ENCODE measurements at regions not wholly inside any gene's neighbourhood (a gene's known extent, or its start where the extent isn't known, plus 50 kb on each side); places are given as distances from the start of the nearest gene placed in this dataset.

GRCh38 chr3:87148020-87148419, 79.1 kb upstream of the CHMP2B start:
- Histone ChIP-seq H3K9me3 (no peaks in the 10 kb centered on the region), H3K27me3 (no peaks in the 10 kb centered on the region), H3K27ac (no peak overlapping the region), H3K36me3 (no peaks in the 10 kb centered on the region), H3K4me1 (no peaks in the 10 kb centered on the region), H3K4me3 (no peak overlapping the region)
- ATAC-seq (no peak), DNase-seq (no peak)
- TF ChIP-seq CTCF (IDR thresholded peaks at IDR 0.05 in 4 of 5, conservative IDR thresholded peaks at IDR 0.05 in 1 of 5) (no peak), POLR2A (IDR thresholded peaks at IDR 0.05) (no peak)
- in situ Hi-C loops (cut with MboI; ENCODE audit: low sequenced_read_pairs in 4 of 4): no loop called here
- intact Hi-C loops (cut with DNase I; ENCODE audit: low total_unique reads): no loop called here

- DNase-seq: no peak
- Histone ChIP-seq H3K27ac (no peak overlapping the region), H3K36me3 (no peaks in the 10 kb centered on the region), H3K4me1 (no peaks in the 10 kb centered on the region), H3K9me3 (no peaks in the 10 kb centered on the region), H3K27me3 (no peaks in the 10 kb centered on the region), H3K4me3 (no peak overlapping the region)
- ATAC-seq: no peak
- TF ChIP-seq POLR2A (IDR thresholded peaks at IDR 0.05) (no peak), CTCF (IDR thresholded peaks at IDR 0.05 in 4 of 5, conservative IDR thresholded peaks at IDR 0.05 in 1 of 5) (no peak)
- in situ Hi-C loops (cut with MboI; ENCODE audit: low sequenced_read_pairs in 4 of 4) (no loop called here), intact Hi-C loops (cut with DNase I; ENCODE audit: low total_unique reads) (no loop called here)
Measured at GRCh38 chr3:87147562-87147961, 79.5 kb upstream of the CHMP2B start.

- no peak for TF ChIP-seq CTCF (IDR thresholded peaks at IDR 0.05 in 4 of 5, conservative IDR thresholded peaks at IDR 0.05 in 1 of 5)
- no peak for TF ChIP-seq POLR2A (IDR thresholded peaks at IDR 0.05)
- no peak for DNase-seq
- intact Hi-C loops (cut with DNase I; ENCODE audit: low total_unique reads) (no loop called here), in situ Hi-C loops (cut with MboI; ENCODE audit: low sequenced_read_pairs in 4 of 4) (no loop called here)
- H3K27ac ChIP-seq: no peak overlapping the region
- H3K4me1 ChIP-seq: no peaks in the 10 kb centered on the region
- H3K9me3 ChIP-seq: no peaks in the 10 kb centered on the region
- H3K4me3 ChIP-seq: no peak overlapping the region
- no peaks in the 10 kb centered on the region for H3K27me3 ChIP-seq
- H3K36me3 ChIP-seq: no peaks in the 10 kb centered on the region
- no peak for ATAC-seq
Measured at GRCh38 chr3:87145553-87145952, 81.6 kb upstream of the CHMP2B start.

- Histone ChIP-seq H3K4me1 (no peaks in the 10 kb centered on the region), H3K4me3 (no peak overlapping the region), H3K9me3 (no peaks in the 10 kb centered on the region), H3K36me3 (no peaks in the 10 kb centered on the region), H3K27me3 (no peaks in the 10 kb centered on the region), H3K27ac (no peak overlapping the region)
- in situ Hi-C loops (cut with MboI; ENCODE audit: low sequenced_read_pairs in 4 of 4): no loop called here
- intact Hi-C loops (cut with DNase I; ENCODE audit: low total_unique reads): no loop called here
- ATAC-seq (no peak), DNase-seq (no peak)
- TF ChIP-seq CTCF (IDR thresholded peaks at IDR 0.05 in 4 of 5, conservative IDR thresholded peaks at IDR 0.05 in 1 of 5) (no peak), POLR2A (IDR thresholded peaks at IDR 0.05) (no peak)
Measured at GRCh38 chr3:87136066-87136596, 91.0 kb upstream of the CHMP2B start.

GRCh38 chr3:87135412-87135811, 91.7 kb upstream of the CHMP2B start:
- H3K4me1 ChIP-seq: no peaks in the 10 kb centered on the region
- no peaks in the 10 kb centered on the region for H3K9me3 ChIP-seq
- intact Hi-C loops (cut with DNase I; ENCODE audit: low total_unique reads): no loop called here
- no peaks in the 10 kb centered on the region for H3K36me3 ChIP-seq
- no peaks in the 10 kb centered on the region for H3K27me3 ChIP-seq
- in situ Hi-C loops (cut with MboI; ENCODE audit: low sequenced_read_pairs in 4 of 4): no loop called here
- no peak for DNase-seq
- no peak for ATAC-seq
- no peak overlapping the region for H3K4me3 ChIP-seq
- H3K27ac ChIP-seq: no peak overlapping the region
- TF ChIP-seq CTCF (IDR thresholded peaks at IDR 0.05 in 4 of 5, conservative IDR thresholded peaks at IDR 0.05 in 1 of 5): no peak
- TF ChIP-seq POLR2A (IDR thresholded peaks at IDR 0.05): no peak

Data from gastrocnemius medialis (tissue), 4 donors.